GM18868 (cell line): ENCODE measurements at regions not wholly inside any gene's neighbourhood (a gene's known extent, or its start where the extent isn't known, plus 50 kb on each side); places are given as distances from the start of the nearest gene placed in this dataset.
"Not testable (repeated sequence)": the region's sequence is repeated elsewhere in the genome, so short reads cannot be mapped to it uniquely, and the experiment has no call there.

Source experiments
- ATAC-seq: cut with Tn5 transposase; IDR thresholded peaks from one replicate; pipeline ENCODE4 v1.9.1; 2021; ENCODE audit warnings: mild to moderate bottlenecking, moderate library complexity; ENCODE audit not compliant: unreplicated experiment

DNA sequence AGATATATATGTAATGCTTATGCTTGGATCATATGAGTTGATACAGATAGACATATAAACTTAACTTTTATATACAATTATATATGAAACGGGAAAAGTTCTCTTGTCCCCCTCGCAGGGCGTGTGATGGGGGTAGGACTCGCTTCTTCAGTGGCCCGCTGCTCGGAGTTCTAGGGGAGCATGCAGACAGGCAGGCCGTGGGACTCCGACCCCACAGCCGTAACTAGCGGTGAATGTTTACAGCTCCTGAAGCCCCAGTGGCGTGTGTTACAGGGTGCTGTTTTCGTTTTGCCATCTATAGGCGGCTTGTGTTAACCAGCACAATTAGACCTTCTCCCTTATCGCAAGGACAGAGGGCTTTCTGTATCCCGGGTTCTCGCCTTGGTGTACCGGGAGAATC lies 1899.8 kb downstream of the PCDH9 start:
- ATAC-seq = no peak

DNA sequence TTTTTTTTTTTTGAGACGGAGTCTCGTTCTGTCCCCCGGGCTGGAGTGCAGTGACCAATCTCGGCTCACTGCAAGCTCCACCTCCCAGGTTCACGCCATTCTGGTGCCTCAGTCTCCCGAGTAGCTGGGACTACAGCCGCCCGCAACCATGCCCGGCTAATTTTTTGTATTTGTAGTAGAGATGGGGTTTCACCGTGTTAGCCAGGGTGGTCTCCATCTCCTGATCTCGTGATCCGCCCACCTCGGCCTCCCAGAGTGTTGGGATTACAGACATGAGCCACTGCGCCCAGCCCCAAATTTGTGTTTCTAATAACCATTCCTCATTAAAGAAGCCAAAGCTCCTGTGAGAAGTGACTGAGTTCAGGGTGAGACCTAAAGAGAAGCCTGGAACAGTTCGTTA lies 1906.9 kb downstream of the PCDH9 start:
- not testable (repeated sequence) for ATAC-seq

GRCh38 chr13:65321423-65321822 lies 1908.7 kb downstream of the PCDH9 start:
- ATAC-seq = not testable (repeated sequence)

DNA sequence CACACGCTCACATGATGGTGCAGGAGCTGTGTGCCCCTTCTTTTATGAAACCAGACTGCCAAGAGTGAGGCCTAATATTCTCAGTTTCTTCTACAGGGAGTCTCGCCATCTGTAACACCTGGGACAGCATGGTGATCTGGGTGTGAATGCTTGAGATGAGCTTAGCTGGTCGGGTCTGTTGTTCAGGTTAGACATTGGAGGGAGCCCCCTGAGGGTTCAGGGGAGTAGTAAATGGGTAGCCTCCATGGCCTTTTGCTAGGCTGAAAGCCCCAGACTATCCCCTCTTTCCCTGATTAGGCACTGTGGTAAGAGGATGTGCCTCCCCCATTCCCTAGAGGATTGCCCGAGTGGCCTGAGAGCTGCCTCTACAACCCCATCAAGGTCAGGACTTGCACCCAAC lies 1916.1 kb downstream of the PCDH9 start:
- no peak for ATAC-seq

DNA sequence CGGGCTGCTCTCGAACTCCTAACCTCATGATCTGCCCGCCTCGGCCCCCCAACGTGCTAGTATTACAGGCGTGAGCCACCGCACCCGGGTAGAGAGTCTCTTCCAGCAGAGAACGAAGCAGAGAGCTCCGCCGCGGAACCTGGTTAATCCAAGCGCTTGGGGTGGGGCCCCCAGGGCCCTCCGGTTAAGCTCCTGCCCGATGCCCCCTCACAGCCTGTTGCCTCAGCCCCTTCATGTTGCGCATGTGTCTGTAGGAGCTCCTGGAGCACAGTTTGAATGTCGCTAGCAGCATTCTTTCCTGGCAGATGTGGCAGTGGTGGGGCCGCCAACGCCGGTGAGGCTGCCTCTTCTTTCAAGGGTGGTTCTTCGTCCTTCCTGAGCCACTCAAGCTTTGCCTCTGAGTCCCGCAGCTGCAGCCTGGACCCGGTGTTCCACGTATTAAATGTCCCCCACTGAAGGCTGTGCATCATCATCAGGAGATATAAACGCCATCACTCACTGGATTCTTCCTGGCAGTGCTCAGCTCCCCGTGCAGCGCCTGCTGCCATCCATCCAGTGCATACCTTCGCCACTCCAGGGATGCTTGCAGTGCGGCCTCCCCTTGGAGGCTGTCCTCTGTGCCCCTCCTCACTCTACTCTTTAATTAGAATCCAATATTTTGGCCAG lies 1919.3 kb downstream of the PCDH9 start:
- ATAC-seq = no peak

- no peak for ATAC-seq
Measured at GRCh38 chr13:65309906-65310305, 1920.2 kb downstream of the PCDH9 start.

DNA sequence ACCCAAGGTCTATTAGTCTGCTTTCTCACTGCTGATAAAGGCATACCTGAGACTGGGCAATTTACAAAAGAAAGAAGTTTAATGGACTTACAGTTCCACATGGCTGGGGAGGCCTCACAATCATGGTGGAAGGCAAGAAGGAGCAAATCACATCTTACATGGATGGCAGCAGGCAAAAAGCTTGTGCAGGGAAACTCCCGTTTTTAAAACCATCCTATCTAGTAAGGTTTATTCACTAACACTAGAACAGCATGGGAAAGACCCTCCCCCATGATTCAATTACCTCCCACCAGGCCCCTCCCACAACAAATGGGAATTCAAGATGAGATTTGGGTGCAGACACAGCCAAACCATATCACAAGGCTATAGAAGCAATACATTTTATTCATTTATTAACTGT lies 1921.4 kb downstream of the PCDH9 start:
- not testable (repeated sequence) for ATAC-seq

- ATAC-seq = no peak
Measured at GRCh38 chr13:65307056-65307455, 1923.1 kb downstream of the PCDH9 start.

DNA sequence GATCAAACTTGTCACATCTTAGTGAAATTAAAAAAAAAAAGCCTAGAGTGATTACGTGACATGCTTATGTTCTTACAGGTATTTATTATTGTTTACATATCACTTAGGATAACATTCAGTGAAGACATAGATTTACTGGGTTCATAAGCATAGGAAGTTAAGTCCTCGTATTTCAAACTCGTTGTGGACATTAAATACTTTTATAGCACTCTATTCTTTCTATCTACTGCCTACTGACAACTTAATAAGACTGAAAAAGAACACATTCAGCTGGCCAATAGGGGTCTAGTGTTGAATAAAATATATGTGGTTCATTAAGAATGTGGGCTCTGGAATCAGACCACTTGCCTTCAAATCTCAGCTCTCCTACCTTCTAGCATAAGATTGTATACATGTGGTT lies 1927.4 kb downstream of the PCDH9 start:
- no peak for ATAC-seq

DNA sequence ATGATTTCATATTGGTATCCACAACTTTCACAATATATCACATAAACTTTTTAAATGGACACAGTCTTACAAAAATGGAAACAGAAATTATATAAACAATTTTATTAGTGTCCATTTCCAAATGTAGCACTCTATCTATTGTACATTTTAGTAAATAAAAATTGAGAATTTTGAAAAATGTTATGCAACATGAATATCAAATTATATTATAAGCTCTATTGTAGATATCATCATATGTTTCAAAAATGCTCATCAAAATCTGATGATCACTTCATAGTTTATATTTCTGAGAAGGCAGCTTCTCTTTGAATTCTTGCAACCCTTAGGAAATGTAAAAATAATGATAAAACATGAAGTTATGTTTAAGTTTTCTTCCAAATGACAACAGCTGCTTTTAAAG lies 1928.6 kb downstream of the PCDH9 start:
- no peak for ATAC-seq

- ATAC-seq = no peak
Measured at GRCh38 chr13:65300220-65300619, 1929.9 kb downstream of the PCDH9 start.

DNA sequence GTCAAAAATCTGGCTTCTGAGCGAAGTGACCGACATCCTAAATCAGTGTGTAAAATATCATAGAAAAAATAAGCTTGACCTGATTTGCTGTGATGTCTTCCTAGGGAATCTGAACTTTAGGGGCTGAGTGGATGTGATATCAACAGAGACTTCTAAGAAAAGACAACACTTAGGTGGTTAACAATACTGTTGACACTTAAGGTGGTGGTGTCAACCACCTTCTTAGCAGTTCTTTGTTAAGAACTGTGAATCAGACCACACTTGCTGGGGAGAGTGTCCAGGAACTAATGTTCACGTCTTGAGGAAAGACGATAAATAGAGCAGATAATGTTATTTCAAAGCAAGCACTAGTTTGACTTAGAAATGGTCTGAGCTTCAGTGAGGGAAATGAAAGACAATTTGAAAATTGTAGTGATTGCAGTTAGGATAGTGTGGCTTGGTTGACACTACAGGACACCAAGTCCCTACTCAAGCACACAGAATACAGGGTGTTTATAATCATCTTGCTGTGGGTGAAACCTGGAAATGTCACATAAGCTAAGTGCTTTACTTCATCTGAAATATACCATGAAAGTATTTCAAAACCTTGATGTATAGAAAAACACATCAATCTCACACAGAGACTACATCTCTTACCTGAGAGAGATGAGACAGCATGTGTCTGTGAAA lies 1936.5 kb downstream of the PCDH9 start:
- no peak for ATAC-seq

DNA sequence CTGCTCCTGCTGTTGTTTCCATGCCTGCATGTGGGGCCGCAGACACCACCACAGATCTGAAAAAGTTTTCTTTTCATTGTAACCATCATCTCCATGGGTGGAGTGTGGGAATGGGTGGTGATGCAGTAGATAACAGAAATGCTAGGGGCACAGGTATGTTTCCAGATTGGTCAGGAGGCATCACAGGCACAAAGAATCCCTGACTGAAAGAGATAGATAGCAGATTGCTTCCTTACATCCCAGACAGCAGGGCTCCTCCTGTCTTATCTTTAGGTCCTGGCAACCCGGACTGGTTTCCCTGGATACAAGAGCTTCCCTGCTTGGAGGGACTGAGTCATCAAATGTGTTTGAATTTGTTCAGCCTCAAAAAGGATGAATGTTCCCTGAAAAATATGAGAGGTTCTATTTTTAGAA lies 1937.6 kb downstream of the PCDH9 start:
- ATAC-seq = no peak

DNA sequence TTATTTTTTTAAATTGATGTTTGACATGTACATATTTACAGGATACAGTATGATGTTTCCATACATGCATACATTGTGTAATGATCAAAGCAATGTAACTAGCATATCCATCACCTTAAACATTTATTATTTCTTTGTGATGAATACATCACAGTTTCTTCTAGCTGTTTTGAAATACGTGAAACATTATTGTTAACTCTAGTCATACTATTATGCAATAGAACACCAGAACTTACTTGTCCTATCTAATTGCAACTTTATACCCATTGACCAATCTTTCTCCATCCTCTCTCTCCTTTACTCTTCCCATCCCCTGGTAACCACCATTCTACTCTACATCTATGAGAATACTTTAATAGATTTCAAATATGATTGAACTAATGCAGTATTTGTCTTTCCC lies 1942.7 kb downstream of the PCDH9 start:
- no peak for ATAC-seq

DNA sequence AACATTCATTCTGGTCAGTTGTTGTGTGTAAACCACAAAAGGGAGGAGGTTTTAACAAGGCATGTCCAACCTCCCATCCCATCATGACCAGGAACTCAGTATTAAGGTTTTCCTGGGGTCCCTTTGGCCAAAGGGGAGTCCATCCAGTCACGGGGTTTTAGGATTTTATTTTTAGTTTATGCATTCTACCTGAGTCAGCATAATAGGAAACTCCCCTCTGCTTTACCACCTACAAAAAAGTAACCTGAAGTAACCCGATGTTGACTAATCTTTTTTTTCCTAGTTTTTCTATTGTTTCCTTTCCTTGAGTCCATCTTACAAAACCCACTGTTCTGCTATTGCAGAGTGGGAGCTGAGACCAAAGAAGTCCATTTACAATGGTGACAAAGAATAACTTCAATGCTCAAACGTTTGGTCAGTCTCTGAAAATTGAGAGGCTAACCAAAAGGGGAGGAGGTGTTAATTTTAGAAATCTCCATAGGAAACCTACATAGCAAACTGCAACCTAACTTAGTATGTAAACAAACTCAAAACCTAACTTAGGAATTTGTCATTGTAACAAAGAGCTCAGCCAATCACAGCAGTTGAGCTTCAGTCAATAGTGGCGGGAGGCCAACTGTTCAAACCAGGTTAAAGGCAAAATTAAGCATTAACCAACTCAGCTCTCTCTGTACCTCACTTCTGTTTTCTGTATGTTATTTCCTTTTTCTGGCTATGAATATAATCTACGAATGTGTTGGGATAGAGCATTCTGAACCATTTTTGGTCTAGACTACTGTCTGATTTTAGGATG lies 1954.1 kb downstream of the PCDH9 start:
- ATAC-seq = no peak

GRCh38 chr13:65275108-65275507 lies 1955.0 kb downstream of the PCDH9 start:
- no peak for ATAC-seq

DNA sequence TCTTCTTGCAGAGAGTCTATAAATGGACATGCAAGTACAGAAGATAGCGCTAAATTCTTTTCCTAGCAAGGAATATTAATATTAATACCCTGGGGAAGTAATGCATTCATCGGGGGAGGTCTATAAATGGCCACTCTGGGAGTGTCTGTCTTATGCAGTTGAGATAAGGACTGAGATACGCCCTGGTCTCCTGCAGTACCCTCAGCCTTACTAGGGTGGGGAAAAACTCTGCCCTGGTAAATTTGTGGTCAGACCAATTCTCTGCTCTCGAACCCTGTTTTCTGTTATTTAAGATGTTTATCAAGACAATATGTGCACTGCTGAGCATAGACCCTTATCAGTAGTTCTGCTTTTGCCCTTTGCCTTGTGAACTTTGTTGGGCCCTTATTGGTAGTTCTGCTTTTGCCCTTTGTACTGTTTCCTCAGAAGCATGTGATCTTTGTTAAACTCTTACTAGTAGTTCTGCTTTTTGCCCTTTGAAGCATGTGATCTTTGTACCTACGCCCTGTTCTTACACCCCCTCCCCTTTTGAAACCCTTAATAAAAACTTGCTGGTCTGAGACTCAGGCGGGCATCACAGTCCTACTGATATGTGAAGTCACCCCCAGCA lies 1956.2 kb downstream of the PCDH9 start:
- ATAC-seq = not testable (repeated sequence)

- no peak for ATAC-seq
Measured at GRCh38 chr13:65268009-65268408, 1962.1 kb downstream of the PCDH9 start.

DNA sequence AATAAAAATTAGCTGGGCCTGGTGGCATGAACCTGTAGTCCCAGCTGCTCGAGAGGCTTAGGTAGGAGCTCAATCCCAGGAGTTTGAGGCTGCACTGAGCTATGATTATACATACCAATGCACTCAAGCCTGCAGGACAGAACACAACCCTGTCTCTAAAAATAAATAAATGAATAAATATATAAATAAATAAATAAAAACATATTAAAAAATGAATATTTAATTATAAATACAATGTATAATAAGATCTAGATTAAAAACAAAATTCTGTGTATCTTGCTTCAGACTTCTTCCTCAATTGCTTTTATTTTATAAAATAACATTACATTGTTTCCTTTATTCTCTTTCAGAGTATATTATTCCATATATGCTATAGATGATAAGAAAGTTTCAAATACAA lies 1964.1 kb downstream of the PCDH9 start:
- ATAC-seq = no peak

DNA sequence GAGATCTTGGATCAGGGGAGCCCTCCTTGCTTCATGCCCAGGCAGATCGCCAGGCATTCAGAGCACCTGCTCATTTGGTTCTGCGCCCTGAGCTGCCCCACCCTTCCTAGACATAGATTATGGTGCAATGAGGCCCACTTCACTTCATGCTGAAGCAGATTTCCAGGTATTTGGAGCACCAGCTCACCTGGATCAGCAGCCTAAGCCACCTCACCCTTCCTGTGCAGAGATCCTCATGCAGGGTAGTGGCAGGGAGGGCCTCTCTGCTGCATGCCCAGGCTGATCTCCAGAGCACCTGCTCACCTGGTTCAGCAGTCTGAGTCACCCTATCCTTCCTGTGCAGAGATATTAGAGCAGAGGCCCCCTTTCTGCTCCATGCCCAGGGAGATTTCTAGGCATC lies 1966.1 kb downstream of the PCDH9 start:
- no peak for ATAC-seq
